ENCODE measurements at regions not wholly inside any gene's neighbourhood (a gene's known extent, or its start where the extent isn't known, plus 50 kb on each side); places are given as distances from the start of the nearest gene placed in this dataset.
A peak's percentile ranks its signal among the peaks of the same experiment; 100 is the strongest.
"Not testable (repeated sequence)": the region's sequence is repeated elsewhere in the genome, so short reads cannot be mapped to it uniquely, and the experiment has no call there.

- no peak for DNase-seq (ENCODE audit: low spot score)
Measured at GRCh38 chr16:24624102-24624501, 84.7 kb downstream of the RBBP6 start.

- no peak for DNase-seq (ENCODE audit: low spot score)
Measured at GRCh38 chr16:24626256-24626655, 86.9 kb downstream of the RBBP6 start.

GRCh38 chr16:24634919-24635318 is 94.5 kb upstream of the TNRC6A start:
- DNase-seq (ENCODE audit: low spot score) = no peak

DNA sequence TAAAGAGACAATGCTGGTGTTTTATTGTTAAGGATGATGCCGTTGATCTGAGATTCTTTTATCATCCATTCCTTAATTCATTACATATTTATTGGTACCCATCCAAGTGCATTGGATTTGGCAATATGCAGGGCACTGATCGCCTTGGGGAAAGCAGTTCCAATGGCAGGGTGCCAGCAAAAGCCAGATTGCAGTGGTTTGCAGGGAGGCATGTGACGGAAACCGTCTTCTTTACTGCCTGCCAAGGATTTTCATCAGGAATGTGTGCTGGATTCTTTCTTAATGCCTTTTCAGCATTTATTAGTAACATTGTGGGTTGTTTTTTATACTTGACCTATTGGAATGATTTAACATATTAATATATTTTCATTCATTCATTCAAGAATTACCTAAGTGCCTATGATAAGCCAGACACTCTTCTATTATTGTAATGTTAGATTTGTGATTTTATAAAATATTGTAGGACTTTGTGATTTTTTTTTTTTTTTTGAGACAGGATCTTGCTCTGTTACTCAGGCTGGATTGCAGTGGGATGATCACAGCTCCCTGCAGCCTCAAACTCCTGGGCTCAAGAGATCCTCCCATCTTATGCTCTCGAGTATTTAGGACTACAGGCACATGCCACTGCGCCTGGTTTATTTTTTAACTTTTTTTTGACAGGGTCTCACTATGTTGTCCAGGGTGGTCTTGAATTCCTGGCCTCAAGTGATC is 93.4 kb upstream of the TNRC6A start:
- peak; percentile 83 for DNase-seq (ENCODE audit: low spot score)

GRCh38 chr16:24639769-24640168 is 89.7 kb upstream of the TNRC6A start:
- DNase-seq (ENCODE audit: low spot score) = no peak

DNA sequence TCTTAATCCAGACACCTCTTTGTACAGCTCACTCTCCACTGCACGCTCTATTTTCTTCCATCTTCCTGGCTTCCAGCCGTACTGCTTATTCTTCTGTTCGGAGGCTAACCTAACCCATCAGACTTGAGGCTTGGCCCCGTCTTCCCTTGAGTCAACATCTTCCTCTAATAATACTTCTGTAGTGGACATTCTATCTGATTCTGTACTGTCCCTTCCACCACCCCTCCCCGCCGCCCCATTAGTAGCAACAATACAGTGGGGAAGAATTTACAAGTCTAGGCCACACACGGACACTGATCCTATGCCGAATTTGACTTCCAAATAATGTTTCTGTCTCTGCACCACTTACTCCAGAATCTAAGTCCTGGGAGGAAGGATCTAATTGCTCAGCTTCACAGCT is 86.0 kb upstream of the TNRC6A start:
- no peak for DNase-seq (ENCODE audit: low spot score)

DNA sequence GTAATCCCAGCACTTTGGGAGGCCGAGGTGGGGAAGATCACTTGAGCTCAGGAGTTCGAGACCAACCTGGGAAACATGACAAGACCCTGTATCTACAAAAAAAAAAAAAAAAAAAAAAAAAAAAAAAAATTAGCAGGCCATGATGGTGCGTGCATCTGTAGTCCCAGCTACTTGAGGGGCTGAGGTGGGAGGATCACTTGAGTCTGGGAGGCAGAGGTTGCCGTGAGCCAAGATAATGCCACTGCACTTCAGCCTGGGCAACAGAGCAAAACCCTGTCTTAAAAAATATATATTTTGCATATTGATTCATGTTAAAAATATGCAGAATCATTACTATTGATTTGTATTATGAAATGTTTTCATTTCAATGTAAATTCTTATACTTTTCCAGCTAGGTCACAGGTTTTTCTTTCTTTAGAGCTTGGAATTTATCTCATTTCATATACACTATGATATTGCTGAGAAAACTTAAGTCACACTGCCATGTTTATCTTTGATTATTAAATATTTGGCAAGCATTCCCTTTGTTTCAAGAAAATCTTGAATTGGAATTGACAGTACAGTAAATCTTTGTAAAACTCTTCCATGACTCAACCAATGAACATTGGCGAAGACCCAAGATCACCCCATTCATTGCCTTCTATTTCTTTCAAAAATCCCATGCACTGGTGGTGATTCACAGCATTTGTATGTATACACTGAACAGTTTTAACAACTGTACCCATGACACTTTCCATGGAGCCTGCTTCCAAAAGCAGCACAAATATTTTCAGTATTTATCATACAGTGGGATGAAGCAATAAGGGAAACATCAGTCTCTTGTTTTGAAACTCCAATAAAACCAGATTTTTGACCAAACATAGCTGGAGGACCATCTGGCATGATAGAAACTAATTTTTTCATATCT is 83.5 kb upstream of the TNRC6A start:
- DNase-seq (ENCODE audit: low spot score) = peak; percentile 97

GRCh38 chr16:24646646-24646995 is 82.8 kb upstream of the TNRC6A start:
- DNase-seq (ENCODE audit: low spot score) = peak; percentile 22

GRCh38 chr16:24652209-24652712 is 77.2 kb upstream of the TNRC6A start:
- DNase-seq (ENCODE audit: low spot score) = no peak

DNA sequence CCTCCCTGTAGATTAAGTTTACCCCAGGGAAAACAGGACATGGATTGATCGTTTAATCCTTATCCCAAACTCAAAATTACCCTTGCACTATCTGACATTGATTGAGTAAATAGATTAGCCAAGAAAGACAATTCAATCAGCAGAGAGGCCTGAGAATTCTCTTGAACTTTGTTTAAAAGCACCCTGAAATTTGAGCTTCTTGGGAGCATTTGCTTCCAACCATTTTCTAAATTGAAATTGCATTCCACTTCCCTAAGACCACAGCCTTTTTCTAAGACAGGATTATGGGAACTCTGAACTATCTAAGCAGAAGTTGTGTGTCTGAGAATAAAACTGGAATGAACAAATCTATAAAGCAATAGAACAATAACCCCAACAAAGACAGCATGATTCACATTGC is 76.6 kb upstream of the TNRC6A start:
- no peak for DNase-seq (ENCODE audit: low spot score)

DNA sequence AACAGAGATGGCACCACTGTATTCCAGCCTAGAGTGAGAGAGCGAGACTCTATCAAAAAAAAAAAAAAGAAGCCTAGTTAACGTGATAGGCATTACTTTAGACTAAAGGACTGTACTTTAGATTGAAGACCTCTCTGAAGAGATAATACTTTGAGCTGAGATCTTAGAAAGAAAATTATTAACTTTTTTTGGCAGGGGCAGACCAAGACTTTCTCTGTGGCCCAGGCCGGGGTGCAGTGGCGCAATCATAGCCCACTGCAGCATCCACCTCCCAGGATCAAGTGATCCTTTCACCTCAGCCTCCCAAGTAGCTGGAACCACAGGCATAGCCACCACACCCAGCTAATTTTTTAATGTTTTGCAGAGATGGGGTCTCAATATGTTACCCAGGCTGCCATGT is 75.7 kb upstream of the TNRC6A start:
- DNase-seq (ENCODE audit: low spot score) = no peak

- not testable (repeated sequence) for DNase-seq (ENCODE audit: low spot score)
Measured at GRCh38 chr16:24665942-24666341, 63.5 kb upstream of the TNRC6A start.

- DNase-seq (ENCODE audit: low spot score) = no peak
Measured at GRCh38 chr16:24667244-24667764, 62.1 kb upstream of the TNRC6A start.

GRCh38 chr16:24668481-24669061 is 60.9 kb upstream of the TNRC6A start:
- DNase-seq (ENCODE audit: low spot score) = peak; percentile 50

DNA sequence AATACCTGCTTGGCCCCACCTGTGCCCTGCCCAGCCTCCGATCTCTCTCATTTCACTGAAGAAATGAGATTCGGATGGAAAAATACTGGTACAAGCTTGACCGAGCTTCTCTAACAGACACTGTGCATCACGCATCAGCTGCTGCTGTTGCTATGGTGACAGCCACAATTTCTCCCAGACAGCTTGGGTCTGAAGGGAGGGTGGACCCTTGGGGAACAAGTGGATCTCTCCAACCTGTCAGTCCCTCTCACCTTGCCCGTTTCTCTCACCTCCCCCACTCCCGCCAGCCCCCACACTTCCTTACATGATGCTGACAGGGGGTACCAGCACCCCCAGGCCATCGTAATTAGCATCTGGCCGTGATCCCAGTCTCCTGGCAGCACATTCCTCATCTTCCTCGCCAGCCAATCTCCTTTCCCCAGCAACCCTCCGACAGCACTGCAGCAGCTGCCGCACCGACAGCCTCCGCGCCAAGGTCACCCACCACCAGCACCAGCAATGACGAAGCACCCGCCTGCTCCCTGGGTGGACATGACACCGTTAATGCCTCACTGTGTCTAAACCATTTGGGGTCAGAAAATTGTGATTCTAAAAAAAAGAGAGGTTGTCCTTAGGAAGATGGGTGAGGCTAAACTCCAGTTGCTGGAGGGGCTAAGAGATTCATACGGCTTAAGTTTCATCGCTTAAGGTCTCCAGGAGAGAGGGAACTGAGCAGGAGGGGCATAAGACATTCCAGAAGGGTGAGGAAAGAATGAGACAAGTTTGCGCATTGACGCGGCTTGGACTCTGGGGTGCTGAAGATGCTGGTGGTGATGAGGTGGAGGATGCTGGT is 58.6 kb upstream of the TNRC6A start:
- DNase-seq (ENCODE audit: low spot score) = peak; percentile 90

GRCh38 chr16:24671455-24671954 is 57.9 kb upstream of the TNRC6A start:
- DNase-seq (ENCODE audit: low spot score) = no peak

DNA sequence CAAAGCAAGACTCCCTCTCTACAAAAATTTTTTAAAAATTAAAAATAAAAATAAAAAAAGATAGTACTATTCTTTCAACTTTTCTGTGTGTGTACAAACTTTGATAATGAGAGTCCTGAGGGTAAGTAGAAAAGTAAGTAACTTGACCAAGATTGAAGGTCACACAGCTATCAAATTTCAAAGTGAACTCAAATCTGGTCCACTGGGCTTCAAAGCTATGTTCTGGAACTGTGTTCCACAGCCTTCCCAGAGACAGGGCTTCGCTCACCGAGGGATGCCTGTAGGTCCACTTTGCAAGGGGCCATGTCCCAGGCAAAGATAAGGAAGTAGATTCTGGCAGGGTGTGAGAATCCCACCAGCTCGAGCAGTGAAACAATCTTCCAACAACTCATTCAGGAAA is 56.3 kb upstream of the TNRC6A start:
- no peak for DNase-seq (ENCODE audit: low spot score)

DNA sequence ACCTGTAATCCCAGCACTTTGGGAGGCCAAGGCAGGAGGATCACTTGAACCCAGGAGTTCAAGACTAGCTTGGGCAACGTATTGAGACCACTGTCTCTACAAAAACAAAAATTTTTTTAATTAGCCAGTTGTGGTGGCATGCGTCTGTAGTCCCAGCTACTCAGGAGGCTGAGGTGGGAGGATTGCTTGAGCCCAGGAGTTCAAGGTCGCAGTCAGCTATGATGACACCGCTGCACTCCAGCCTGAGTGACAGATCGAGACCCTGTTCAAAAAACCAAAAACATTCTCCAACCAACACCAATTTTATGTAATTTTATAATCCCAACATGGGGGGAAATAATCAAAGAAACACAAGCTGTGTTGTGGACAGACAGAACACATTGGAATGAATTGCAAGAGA is 54.6 kb upstream of the TNRC6A start:
- no peak for DNase-seq (ENCODE audit: low spot score)

DNA sequence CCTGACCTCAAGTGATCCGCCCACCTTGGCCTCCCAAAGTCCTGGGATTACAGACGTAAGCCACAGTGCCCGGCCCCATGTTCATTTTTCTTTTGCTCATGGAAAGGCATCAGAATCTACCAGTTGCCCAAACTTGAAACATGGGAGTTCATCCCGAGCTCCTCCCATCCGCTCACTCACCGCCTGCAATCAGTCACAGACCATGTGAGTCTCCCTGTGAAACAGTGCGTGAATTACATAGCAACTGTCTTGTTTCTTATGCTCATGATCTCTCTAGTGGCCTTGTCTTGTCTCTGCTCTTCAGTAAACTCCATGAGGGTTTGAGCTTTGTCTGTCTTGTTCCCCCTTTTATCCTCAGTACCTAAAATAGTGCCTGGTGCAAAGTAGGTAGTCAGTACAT is 52.1 kb upstream of the TNRC6A start:
- no peak for DNase-seq (ENCODE audit: low spot score)

All from H4 (cell line).